ENCODE measurements at regions not wholly inside any gene's neighbourhood (a gene's known extent, or its start where the extent isn't known, plus 50 kb on each side); places are given as distances from the start of the nearest gene placed in this dataset.

DNA sequence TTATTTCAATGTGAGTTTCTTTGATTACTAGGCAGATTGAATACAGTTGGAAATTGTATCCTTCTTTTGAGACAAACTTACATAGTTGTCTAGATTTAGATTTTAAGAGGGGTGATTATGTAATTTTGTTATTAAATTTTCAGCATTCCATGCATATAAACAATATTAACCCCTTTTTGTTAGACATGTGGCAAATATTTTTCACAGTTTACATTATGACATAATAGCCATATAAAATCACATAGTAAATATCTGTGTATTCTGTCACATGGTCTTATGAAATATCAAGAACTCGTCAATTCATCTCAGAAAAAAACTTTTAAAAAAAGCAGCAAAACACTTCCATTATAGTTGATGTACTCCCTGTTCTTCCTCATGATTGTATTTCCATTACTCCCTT is 243.8 kb downstream of the CYP26B1 start (continued):
- TF ChIP-seq SIN3A (conservative IDR thresholded peaks at IDR 0.05 in 1 of 2, IDR thresholded peaks at IDR 0.05 in 1 of 2; ENCODE audit: low read depth in 1 of 2, low read length in 2 of 2) (no peak), TAF1 (IDR thresholded peaks at IDR 0.05; ENCODE audit: low read depth, low read length) (no peak), KDM5A (IDR thresholded peaks at IDR 0.05; ENCODE audit: low read length) (no peak)
